PC-9 (cell line): ENCODE measurements at regions not wholly inside any gene's neighbourhood (a gene's known extent, or its start where the extent isn't known, plus 50 kb on each side); places are given as distances from the start of the nearest gene placed in this dataset.

ENCODE experiments used
- CTCF ChIP-seq: fragments of 200-600 bp; sonication (generic); conservative IDR thresholded peaks from 2 replicates; pipeline ENCODE4 v1.6.1; 2017; ENCODE audit warnings: mixed run types, antibody characterized with exemption, mild to moderate bottlenecking, moderate library complexity
- EZH2 ChIP-seq: fragments of 200-600 bp; sonication (generic); IDR thresholded peaks from 2 replicates; pipeline ENCODE4 v1.8.0; 2017; ENCODE audit warnings: antibody characterized with exemption, low read depth

- TF ChIP-seq CTCF (no peak), EZH2 (no peak)
These were observed 379.9 kb downstream of the CD109 start for GRCh38 chr6:74075896-74076295.
